HL-60 (cell line): ENCODE measurements at regions not wholly inside any gene's neighbourhood (a gene's known extent, or its start where the extent isn't known, plus 50 kb on each side); places are given as distances from the start of the nearest gene placed in this dataset.

Source experiments
- CTCF ChIP-seq: IDR thresholded peaks from one replicate; pipeline ENCODE4 v1.5.1; 2011; ENCODE audit warnings: low read length, control low read depth, inconsistent platforms; ENCODE audit not compliant: insufficient read depth
- GABPA ChIP-seq: IDR thresholded peaks from 2 replicates; pipeline ENCODE4 v1.6.1; 2012; ENCODE audit warnings: low read depth
- POLR2AphosphoS5 ChIP-seq: IDR thresholded peaks from 2 replicates; pipeline ENCODE4 v1.6.1; 2012; ENCODE audit warnings: low read depth
- REST ChIP-seq: IDR thresholded peaks from 2 replicates; pipeline ENCODE4 v1.6.1; 2012; ENCODE audit warnings: low read depth; ENCODE audit not compliant: insufficient replicate concordance

- TF ChIP-seq POLR2AphosphoS5 (no peak), CTCF (no peak), REST (no peak), GABPA (no peak)
Measured at GRCh38 chr9:134970719-134971118, 53.0 kb upstream of the FCN1 start.
